K562 (cell line): ENCODE measurements at regions not wholly inside any gene's neighbourhood (a gene's known extent, or its start where the extent isn't known, plus 50 kb on each side); places are given as distances from the start of the nearest gene placed in this dataset.

ENCODE experiments used
- CTCF ChIP-seq, 3 experiments: IDR thresholded peaks in 2 of 3; conservative IDR thresholded peaks in 1 of 3; 2 replicates each; pipeline ENCODE4 v1.5.1; 2011 to 2012; ENCODE audit warnings: low read length in 3 of 3, mild to moderate bottlenecking in 3 of 3, control low read depth in 2 of 3, improper control_type of control experiment in 1 of 3, inconsistent platforms in 1 of 3, low read depth in 1 of 3, mixed read lengths in 1 of 3, moderate library complexity in 1 of 3; ENCODE audit not compliant: insufficient read depth in 2 of 3
- EZH2 ChIP-seq: IDR thresholded peaks from 2 replicates; pipeline ENCODE4 v1.6.1; 2012; ENCODE audit warnings: low read depth, mild to moderate bottlenecking, inconsistent platforms, low read length, borderline replicate concordance
- HNRNPUL1 ChIP-seq: fragments of 200-400 bp; formaldehyde crosslinking; IDR thresholded peaks from 2 replicates; pipeline ENCODE4 v1.6.1; 2017; ENCODE audit warnings: low read length
- RNF2 ChIP-seq: sonication (generic); IDR thresholded peaks from 2 replicates; pipeline ENCODE4 v1.6.1; 2016
- TFAP4 ChIP-seq: sonication (generic); formaldehyde crosslinking; IDR thresholded peaks from 2 replicates; pipeline ENCODE4 v1.8.0; 2022; ENCODE audit warnings: missing genetic modification reagents, mild to moderate bottlenecking, moderate library complexity, borderline replicate concordance

DNA sequence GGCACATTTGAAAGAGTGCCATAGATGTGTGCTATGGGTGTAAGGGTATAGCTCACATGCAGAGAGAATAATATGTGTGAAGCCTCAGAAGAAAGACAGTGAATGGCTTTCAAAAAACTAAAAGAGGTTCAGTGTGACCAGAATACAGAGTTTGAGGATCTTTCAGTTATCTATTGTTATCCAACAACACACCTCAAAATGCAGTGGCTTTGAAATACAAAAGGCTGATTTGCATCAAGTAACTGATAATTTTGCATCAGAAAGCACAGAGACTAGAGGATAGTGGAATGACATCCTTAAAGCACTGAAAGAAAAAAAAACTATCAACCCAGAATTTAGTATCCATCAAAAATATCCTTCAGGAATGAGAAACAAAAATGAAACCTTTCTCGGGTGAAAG, 131.6 kb upstream of the IGF1 start:
- TF ChIP-seq CTCF (IDR thresholded peaks at IDR 0.05 in 2 of 3, conservative IDR thresholded peaks at IDR 0.05 in 1 of 3; ENCODE audit: insufficient read depth in 2 of 3, low read depth in 1 of 3, low read length in 3 of 3) (no peak), TFAP4 (CRISPR knock-in tag) (no peak), EZH2 (no peak), RNF2 (no peak), HNRNPUL1 (no peak)
